Left hindlimb (tissue), 1 donor: ENCODE measurements at regions not wholly inside any gene's neighbourhood (a gene's known extent, or its start where the extent isn't known, plus 50 kb on each side); places are given as distances from the start of the nearest gene placed in this dataset.
"Not testable (repeated sequence)": the region's sequence is repeated elsewhere in the genome, so short reads cannot be mapped to it uniquely, and the experiment has no call there.

Source experiments
- DNase-seq: peaks from one replicate; pipeline ENCODE4 v3.0.0-alpha.2; 2018

GRCh38 chr2:147172493-147173188 is 672.2 kb upstream of the ACVR2A start:
- no peak for DNase-seq

GRCh38 chr2:147171941-147172340 is 672.9 kb upstream of the ACVR2A start:
- DNase-seq = no peak

GRCh38 chr2:147170932-147171331 is 673.9 kb upstream of the ACVR2A start:
- no peak for DNase-seq

- DNase-seq = no peak
These were observed 679.0 kb upstream of the ACVR2A start for GRCh38 chr2:147165697-147166382.

GRCh38 chr2:147164563-147164962 is 680.3 kb upstream of the ACVR2A start:
- DNase-seq = no peak

- DNase-seq = no peak
These were observed 683.1 kb upstream of the ACVR2A start for GRCh38 chr2:147161746-147162145.

GRCh38 chr2:147156970-147157369 is 687.9 kb upstream of the ACVR2A start:
- no peak for DNase-seq

- DNase-seq = no peak
These were observed 694.6 kb upstream of the ACVR2A start for GRCh38 chr2:147150241-147150635.

GRCh38 chr2:147149575-147150240 is 695.1 kb upstream of the ACVR2A start:
- no peak for DNase-seq

GRCh38 chr2:147147802-147148201 is 697.0 kb upstream of the ACVR2A start:
- DNase-seq = no peak

- no peak for DNase-seq
These were observed 702.9 kb upstream of the ACVR2A start for GRCh38 chr2:147141930-147142329.

- DNase-seq = not testable (repeated sequence)
These were observed 705.1 kb upstream of the ACVR2A start for GRCh38 chr2:147139732-147140131.

GRCh38 chr2:147137711-147138110 is 707.1 kb upstream of the ACVR2A start:
- no peak for DNase-seq

- no peak for DNase-seq
These were observed 709.5 kb upstream of the ACVR2A start for GRCh38 chr2:147135376-147135775.

- DNase-seq = no peak
These were observed 711.4 kb upstream of the ACVR2A start for GRCh38 chr2:147133286-147133908.

GRCh38 chr2:147125145-147125544 is 719.7 kb upstream of the ACVR2A start:
- DNase-seq = no peak

GRCh38 chr2:147122944-147123343 is 721.9 kb upstream of the ACVR2A start:
- no peak for DNase-seq

GRCh38 chr2:147110962-147111361 is 733.9 kb upstream of the ACVR2A start:
- DNase-seq = no peak

GRCh38 chr2:147110317-147110716 is 734.5 kb upstream of the ACVR2A start:
- DNase-seq = no peak

GRCh38 chr2:147109291-147109690 is 735.5 kb upstream of the ACVR2A start:
- DNase-seq = no peak

GRCh38 chr2:147108548-147108947 is 736.3 kb upstream of the ACVR2A start:
- DNase-seq = no peak

GRCh38 chr2:147101941-147102790 is 742.7 kb upstream of the ACVR2A start:
- DNase-seq = no peak
